NB4 (cell line): ENCODE measurements at regions not wholly inside any gene's neighbourhood (a gene's known extent, or its start where the extent isn't known, plus 50 kb on each side); places are given as distances from the start of the nearest gene placed in this dataset.
A peak's percentile ranks its signal among the peaks of the same experiment; 100 is the strongest.
"Not testable (repeated sequence)": the region's sequence is repeated elsewhere in the genome, so short reads cannot be mapped to it uniquely, and the experiment has no call there.

ENCODE experiments used
- DNase-seq: peaks from one replicate; pipeline ENCODE4 v3.0.0; 2010; ENCODE audit warnings: low read depth
- H3K4me3 ChIP-seq: one replicate; pipeline ENCODE4 v1.5.1; 2011; ENCODE audit warnings: mild to moderate bottlenecking, low read depth, low read length, moderate library complexity
- MYC ChIP-seq: IDR thresholded peaks from 2 replicates; pipeline ENCODE4 v1.6.1; 2011; ENCODE audit warnings: low read depth, low read length
- POLR2A ChIP-seq: IDR thresholded peaks from 2 replicates; pipeline ENCODE4 v1.6.1; 2011; ENCODE audit warnings: mild to moderate bottlenecking; ENCODE audit not compliant: insufficient read length; ENCODE audit errors: extremely low read depth
- TF ChIP-seq, protein P1 (sequence below): IDR thresholded peaks from 2 replicates; pipeline ENCODE4 v1.6.1; 2011; ENCODE audit warnings: low read depth, low read length
- TF ChIP-seq, protein P2 (sequence below): IDR thresholded peaks from one replicate; pipeline ENCODE4 v1.5.1; 2012; ENCODE audit warnings: low read depth, low read length

DNA sequence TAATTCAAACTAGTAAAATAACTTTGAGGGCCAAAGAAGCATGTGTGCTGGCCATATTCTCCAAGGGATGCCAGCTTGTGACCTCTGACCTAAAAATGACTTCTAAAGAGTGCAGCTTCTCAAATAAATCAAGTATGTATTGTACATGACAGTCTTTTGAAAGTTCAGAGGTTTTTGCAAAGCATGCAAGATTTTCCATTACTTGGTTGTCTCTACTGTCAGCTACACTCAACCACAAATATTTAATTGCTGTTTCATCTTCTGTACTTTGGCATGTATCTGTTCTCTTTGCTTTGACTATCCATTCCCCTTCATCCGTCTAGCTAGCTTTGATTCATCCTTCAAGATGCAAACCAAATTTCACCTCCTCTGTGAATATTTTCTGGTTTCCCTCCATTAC, 121.9 kb upstream of the HS3ST2 start:
- H3K4me3 ChIP-seq = no peak overlapping the region

DNA sequence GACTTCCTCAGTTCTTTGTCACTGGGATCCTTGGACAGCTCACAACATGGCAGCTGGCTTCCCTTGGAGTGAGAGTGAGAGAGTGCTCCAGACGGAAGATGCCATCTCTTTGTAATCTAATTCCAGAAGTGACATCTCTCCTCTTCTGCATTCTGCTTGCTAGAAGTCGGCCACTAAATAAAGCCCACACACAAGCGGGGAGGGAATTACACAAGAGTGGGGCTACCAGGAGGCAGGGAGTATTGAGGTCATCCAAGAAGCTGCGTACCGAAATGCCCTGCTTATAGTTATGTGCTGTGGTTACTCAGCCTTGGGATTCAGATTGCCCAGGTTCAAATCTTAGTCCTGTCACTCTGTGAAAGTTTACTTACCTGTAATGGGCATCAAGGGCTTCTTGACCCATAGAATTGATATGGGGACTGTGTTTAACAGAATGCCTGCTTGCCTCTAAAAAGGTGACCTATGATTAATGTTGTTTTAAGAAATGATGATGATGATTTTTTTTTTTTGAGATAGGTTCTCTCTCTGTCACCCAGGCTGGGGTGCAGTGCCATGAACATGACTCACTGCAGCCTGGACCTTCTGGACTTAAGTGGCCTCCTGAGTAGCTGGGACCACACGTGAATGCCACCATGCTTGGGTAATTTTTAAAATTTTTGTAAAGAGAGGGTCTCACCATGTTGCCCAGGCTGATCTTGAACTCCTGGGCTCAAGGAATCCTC, 120.9 kb upstream of the HS3ST2 start:
- H3K4me3 ChIP-seq = no peak overlapping the region
- DNase-seq = no peak
- TF ChIP-seq, protein P1, sequence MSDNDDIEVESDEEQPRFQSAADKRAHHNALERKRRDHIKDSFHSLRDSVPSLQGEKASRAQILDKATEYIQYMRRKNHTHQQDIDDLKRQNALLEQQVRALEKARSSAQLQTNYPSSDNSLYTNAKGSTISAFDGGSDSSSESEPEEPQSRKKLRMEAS = no peak
- TF ChIP-seq MYC (no peak), POLR2A (no peak)
- TF ChIP-seq, protein P2, sequence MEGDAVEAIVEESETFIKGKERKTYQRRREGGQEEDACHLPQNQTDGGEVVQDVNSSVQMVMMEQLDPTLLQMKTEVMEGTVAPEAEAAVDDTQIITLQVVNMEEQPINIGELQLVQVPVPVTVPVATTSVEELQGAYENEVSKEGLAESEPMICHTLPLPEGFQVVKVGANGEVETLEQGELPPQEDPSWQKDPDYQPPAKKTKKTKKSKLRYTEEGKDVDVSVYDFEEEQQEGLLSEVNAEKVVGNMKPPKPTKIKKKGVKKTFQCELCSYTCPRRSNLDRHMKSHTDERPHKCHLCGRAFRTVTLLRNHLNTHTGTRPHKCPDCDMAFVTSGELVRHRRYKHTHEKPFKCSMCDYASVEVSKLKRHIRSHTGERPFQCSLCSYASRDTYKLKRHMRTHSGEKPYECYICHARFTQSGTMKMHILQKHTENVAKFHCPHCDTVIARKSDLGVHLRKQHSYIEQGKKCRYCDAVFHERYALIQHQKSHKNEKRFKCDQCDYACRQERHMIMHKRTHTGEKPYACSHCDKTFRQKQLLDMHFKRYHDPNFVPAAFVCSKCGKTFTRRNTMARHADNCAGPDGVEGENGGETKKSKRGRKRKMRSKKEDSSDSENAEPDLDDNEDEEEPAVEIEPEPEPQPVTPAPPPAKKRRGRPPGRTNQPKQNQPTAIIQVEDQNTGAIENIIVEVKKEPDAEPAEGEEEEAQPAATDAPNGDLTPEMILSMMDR = no peak

More for the DNA sequence above, 121.9 kb upstream of the HS3ST2 start:
- TF ChIP-seq POLR2A = no peak
- DNase-seq = no peak

DNA sequence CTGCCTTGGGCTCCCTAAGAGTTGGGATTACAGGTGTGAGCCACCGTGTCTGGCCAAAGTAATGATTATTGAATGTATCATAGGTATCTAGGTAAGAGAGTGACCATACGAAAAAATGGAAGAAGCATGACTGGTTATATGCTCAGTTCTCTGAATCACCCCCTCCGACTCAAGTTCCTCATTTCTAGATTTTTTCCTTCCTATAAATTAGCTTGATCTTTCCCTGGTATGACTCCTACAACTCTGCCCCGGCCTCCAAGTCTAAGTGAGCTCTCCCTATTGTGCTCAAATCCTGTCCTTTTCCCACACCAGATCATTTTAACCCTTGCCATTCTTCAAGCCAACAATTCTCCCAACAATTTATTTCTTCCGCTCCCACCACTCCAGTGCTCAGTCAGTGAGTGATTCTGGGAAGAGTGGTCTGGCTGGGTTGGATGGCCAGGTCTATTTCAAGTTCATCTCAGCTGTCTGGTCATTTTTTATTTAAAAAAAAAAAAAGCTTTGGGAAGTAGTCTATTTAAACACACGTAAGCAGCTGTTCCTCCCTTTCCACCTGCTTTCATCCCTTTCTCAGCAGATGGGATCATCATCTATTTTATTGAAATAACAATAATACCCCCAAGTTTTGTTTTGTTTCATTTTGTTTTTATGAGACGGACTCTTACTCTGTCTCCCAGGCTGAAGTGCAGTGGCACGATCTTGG, 120.2 kb upstream of the HS3ST2 start:
- DNase-seq = peak; percentile 30
- TF ChIP-seq MYC = no peak
- TF ChIP-seq POLR2A = no peak
- TF ChIP-seq, protein P1 = no peak
- TF ChIP-seq, protein P2 = no peak
- no peak overlapping the region for H3K4me3 ChIP-seq

DNA sequence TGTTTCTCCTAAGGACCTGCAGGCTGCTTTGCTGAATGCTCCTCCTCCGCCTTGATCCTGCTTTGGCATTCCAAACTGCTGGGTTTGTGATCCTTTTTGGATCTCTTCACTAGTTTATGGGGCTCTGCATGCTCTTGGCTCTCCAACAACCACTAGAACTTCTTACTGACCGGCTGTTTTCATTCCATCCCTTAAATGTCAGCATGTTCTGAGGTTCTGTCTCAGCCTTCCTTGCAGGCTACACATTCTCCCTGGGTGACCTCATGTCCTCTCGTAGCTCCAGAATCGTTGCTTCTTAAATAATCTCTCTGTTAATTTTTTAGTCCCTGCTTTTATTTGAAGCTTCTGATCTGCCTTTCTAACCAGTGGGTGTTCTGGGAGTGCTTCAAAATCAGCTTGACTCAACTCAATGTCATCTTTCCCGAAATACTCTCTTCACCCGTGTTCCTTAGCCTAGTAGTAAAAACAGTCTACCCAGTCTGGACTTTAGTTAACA, 119.0 kb upstream of the HS3ST2 start:
- H3K4me3 ChIP-seq = no peak overlapping the region
- no peak for DNase-seq
- TF ChIP-seq POLR2A = no peak
- TF ChIP-seq, protein P2 = no peak
- TF ChIP-seq MYC = no peak
- TF ChIP-seq, protein P1 = no peak

DNA sequence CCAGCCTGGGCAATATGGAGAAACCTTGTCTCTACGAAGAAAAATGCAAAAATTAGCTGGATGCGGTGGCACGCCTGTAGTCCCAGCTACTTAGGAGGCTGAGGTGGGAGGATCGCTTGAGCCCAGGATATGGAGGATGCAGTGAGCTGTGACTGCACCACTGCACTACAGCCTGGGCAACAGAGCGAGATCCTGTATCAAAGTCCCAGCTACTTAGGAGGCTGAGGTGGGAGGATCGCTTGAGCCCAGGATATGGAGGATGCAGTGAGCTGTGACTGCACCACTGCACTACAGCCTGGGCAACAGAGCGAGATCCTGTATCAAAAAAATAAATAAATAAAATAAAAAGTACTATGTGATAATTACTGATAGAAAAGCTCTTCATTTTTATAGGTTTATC, 118.2 kb upstream of the HS3ST2 start:
- DNase-seq, H3K4me3 ChIP-seq: not testable (repeated sequence)

DNA sequence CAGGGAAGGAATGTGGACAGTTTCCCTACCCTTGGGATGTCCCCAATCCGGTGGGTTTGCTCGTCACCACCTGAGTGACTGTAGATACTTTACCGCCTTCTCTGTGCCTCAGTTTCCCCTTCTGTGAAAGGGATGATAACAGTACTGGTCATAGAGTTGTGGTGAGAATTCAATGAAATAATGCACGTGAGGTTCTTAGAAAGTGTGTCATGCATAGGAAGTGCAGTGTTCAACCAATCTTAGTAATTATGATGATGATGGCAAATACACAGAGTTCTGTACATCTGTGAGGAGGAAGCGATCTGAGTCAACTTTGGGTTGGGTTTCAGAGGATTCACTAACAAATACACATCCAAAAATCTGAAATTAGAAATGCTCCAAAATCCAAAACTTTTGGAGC, 114.6 kb upstream of the HS3ST2 start:
- H3K4me3 ChIP-seq = no peak overlapping the region
- TF ChIP-seq MYC = no peak
- no peak for TF ChIP-seq POLR2A
- TF ChIP-seq, protein P1 = no peak
- TF ChIP-seq, protein P2 = no peak
- no peak for DNase-seq

DNA sequence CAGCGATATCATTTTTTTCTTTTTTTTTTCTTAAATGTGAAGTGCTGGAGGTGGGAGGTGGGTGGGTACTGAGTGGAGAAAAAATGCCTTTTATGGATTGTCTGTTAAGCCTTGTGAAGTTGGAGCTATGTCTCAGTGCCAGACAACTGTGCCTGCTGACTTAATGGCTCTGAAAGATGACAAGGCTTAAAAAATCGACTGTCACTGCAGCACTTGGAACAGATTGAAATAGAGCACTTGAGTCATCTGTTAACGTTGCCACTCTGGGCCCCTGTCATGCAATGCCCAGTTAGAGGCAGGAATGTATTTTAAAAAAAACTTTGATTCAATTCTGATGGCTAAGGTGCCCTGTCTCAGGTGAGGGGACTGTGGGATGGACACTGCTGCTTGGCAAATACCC, 108.2 kb upstream of the HS3ST2 start:
- DNase-seq = no peak
- H3K4me3 ChIP-seq = no peak overlapping the region
- TF ChIP-seq, protein P1 = no peak
- TF ChIP-seq MYC = no peak
- TF ChIP-seq POLR2A = no peak
- TF ChIP-seq, protein P2 = no peak
